Activated T-helper 1 cell treated with anti-CD3 and anti-CD28 coated beads, Interleukin-12 subunit alpha, Interleukin-12 subunit beta, Interleukin-2, Interleukin-4 antibody, amounts not matched to agents 30 ng/mL and 10 ng/mL and 1 ng/mL, durations not matched to agents 14 hours and 24 hours and 36 hours (primary cell): ENCODE measurements at regions not wholly inside any gene's neighbourhood (a gene's known extent, or its start where the extent isn't known, plus 50 kb on each side); places are given as distances from the start of the nearest gene placed in this dataset.

Source experiments
- DNase-seq: peaks from one replicate; pipeline ENCODE4 v3.0.0; 2021; ENCODE audit warnings: low spot score
- H3K27ac Mint-ChIP-seq: one replicate; pipeline ENCODE4 v1.8.0; 2021; ENCODE audit warnings: mild to moderate bottlenecking, mixed read lengths
- H3K27me3 Mint-ChIP-seq: one replicate; pipeline ENCODE4 v1.8.0; 2022; ENCODE audit warnings: mild to moderate bottlenecking, moderate library complexity, mixed read lengths; ENCODE audit not compliant: insufficient read depth
- H3K36me3 Mint-ChIP-seq: one replicate; pipeline ENCODE4 v1.8.0; 2021; ENCODE audit warnings: low read depth, mixed read lengths
- H3K4me1 Mint-ChIP-seq: one replicate; pipeline ENCODE4 v1.8.0; 2021; ENCODE audit warnings: low read depth, mixed read lengths
- H3K4me3 Mint-ChIP-seq: one replicate; pipeline ENCODE4 v1.8.0; 2021; ENCODE audit warnings: mild to moderate bottlenecking, moderate library complexity, mixed read lengths
- H3K9me3 Mint-ChIP-seq: one replicate; pipeline ENCODE4 v1.8.0; 2021; ENCODE audit warnings: mixed read lengths
- intact Hi-C: fragments of 100-400 bp; cut with micrococcal nuclease; formaldehyde crosslinking; loops from one replicate; pipeline ENCODE4 v1.15.1; 2024

DNA sequence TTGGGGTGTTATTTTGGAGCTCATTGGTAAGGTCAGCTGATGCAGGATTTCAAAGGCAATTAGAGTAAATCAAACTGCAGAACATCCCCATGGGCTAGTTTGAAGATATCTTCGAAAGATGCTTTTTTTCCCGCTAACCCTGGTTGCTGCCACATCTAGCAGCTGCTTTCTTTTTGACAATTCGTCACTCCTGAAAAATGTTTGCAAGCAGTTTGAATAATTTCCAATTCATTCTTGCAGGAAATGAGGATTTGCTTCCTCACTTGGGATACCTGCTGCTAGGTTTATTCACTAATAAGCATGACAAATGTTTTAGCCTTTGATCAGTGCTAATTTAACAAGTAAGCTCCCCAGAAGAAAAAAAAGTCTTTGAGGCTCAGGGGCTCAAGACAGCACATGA is 649.6 kb upstream of the RORB start:
- Mint-ChIP-seq H3K27me3 (no peaks in the 10 kb centered on the region), H3K4me3 (no peak overlapping the region), H3K4me1 (no peaks in the 10 kb centered on the region), H3K27ac (no peak overlapping the region), H3K9me3 (no peaks in the 10 kb centered on the region), H3K36me3 (no peaks in the 10 kb centered on the region)
- no peak for DNase-seq
- intact Hi-C loops, result no loop called here

DNA sequence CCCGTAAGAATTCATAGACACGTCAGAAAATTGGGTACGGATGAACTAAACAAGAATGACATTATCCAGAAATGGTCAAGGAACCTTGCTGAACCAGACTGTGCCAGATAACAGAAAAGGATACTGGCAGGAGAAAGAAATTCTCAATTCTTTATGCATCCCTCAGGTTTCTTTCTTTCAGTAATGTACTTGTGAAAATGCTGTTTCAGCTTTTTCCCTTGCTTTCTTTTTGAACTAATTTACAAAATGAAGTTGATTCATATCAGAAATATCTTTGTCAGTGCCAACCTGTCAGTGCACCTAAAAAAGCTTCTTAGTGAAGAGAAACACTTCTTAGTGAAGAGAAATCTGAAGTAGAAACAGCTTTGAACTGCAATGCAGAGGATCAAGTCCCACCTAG is 643.6 kb upstream of the RORB start:
- intact Hi-C loops, result no loop called here
- H3K27ac Mint-ChIP-seq, result no peak overlapping the region
- H3K36me3 Mint-ChIP-seq, result no peaks in the 10 kb centered on the region
- no peaks in the 10 kb centered on the region for H3K9me3 Mint-ChIP-seq
- H3K27me3 Mint-ChIP-seq, result no peaks in the 10 kb centered on the region
- no peak overlapping the region for H3K4me3 Mint-ChIP-seq
- H3K4me1 Mint-ChIP-seq, result no peaks in the 10 kb centered on the region
- no peak for DNase-seq

DNA sequence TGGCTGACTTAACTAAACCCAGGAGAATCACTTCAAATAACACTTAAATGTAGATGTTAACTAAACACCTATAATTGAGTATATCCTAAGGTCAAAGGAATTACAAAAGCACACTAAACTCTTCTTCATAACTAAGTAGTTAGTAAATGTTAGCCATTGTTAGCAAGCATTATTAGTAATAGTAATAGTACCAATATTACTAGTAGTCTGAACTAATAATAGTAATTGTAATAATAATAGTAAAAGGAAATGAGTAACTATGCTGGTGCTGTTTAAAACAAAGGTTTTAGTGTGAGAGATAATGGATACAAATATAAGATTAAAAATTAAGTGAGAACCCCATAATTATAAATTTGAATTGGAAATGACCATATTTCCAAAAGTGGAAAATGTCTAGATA is 641.9 kb upstream of the RORB start:
- intact Hi-C loops, result no loop called here
- H3K27me3 Mint-ChIP-seq, result no peaks in the 10 kb centered on the region
- no peaks in the 10 kb centered on the region for H3K4me1 Mint-ChIP-seq
- no peaks in the 10 kb centered on the region for H3K9me3 Mint-ChIP-seq
- H3K27ac Mint-ChIP-seq, result no peak overlapping the region
- H3K36me3 Mint-ChIP-seq, result no peaks in the 10 kb centered on the region
- H3K4me3 Mint-ChIP-seq, result no peak overlapping the region
- DNase-seq, result no peak

DNA sequence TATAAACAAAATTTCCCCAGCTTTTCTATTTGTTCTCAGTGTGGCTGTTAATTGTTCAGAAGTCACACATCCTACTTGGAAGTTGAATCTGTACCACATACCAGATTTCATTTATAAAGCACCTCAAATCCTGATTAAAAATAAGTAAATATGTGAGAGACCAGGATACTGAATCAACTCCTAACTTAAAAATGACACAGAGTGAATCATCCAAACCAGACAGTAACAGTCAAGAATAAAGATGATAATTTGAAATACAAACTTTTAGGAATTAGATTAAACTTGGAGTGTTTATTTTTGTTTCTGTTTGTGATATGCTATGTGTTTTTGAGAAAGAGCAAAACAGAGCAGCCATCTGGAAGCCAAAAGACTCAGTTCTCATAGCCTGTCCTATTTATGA is 633.2 kb upstream of the RORB start:
- intact Hi-C loops, result no loop called here
- Mint-ChIP-seq H3K4me1 (no peaks in the 10 kb centered on the region), H3K27ac (no peak overlapping the region), H3K36me3 (no peaks in the 10 kb centered on the region), H3K9me3 (no peaks in the 10 kb centered on the region), H3K27me3 (no peaks in the 10 kb centered on the region), H3K4me3 (no peak overlapping the region)
- DNase-seq, result no peak

DNA sequence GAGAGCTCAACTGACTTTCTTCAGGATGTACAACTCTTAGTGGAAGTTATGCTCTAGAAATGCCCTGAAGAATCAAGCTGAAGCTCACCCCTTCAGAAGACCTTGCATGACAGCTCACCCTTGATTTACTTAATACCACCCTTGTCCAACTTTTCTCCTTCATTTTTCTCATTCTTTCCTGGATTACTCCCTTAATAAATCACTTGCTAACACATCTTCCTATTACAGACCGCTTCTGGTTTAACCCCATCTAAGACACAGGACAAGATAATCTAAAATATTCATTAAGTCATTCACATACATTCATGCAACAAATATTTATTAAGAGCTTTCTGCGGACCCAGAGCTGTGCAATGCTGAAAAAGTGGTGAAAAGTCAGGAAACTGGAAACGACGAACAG is 630.7 kb upstream of the RORB start:
- Mint-ChIP-seq H3K36me3 (no peaks in the 10 kb centered on the region), H3K27ac (no peak overlapping the region), H3K9me3 (no peaks in the 10 kb centered on the region), H3K4me1 (peaks cover 5% of the 10 kb centered on the region), H3K4me3 (no peak overlapping the region), H3K27me3 (no peaks in the 10 kb centered on the region)
- no peak for DNase-seq
- intact Hi-C loops, result no loop called here

DNA sequence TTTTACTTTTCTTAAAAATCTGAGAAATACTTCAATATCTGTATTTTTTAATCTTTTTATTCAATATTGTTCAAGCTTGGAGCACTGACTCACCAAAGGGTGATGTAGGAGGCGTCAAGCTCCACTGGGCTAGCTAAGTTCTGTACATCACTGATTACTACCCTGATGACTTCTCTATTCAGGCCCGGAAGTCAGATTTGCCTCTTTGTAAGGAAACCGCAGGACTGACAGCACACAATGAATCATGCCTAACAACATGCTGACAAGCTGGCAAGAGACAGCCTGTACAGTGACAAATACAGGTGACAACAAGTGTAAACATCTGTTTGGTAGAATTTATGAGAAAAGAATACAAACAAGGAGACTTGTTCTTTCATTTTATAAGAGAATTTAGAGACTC is 627.9 kb upstream of the RORB start:
- DNase-seq, result peak; percentile 1
- H3K4me1 Mint-ChIP-seq, result peaks cover 5% of the 10 kb centered on the region
- no peaks in the 10 kb centered on the region for H3K27me3 Mint-ChIP-seq
- H3K9me3 Mint-ChIP-seq, result no peaks in the 10 kb centered on the region
- no peak overlapping the region for H3K27ac Mint-ChIP-seq
- H3K36me3 Mint-ChIP-seq, result no peaks in the 10 kb centered on the region
- no peak overlapping the region for H3K4me3 Mint-ChIP-seq
- intact Hi-C loops, result no loop called here

DNA sequence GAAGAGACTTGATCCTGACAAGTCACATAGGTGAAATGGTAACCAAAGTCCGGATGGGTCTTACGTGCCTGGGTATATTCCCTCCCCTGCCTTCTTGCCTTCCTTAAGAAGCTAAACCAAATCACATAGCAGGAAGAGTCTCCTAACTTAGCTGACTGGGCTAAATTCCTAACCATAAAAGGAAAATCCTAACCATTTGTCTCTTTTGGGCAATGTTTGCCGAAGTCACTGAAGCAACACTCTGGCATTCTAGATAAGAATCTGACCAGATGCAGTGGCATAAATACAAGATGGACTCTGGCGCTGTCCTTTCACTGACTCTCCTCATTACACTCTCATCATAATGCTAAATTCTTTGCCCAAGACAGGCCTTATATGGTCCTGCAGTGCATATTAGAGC is 625.5 kb upstream of the RORB start:
- H3K27me3 Mint-ChIP-seq, result no peaks in the 10 kb centered on the region
- H3K27ac Mint-ChIP-seq, result no peak overlapping the region
- no peaks in the 10 kb centered on the region for H3K36me3 Mint-ChIP-seq
- intact Hi-C loops, result no loop called here
- no peaks in the 10 kb centered on the region for H3K9me3 Mint-ChIP-seq
- H3K4me1 Mint-ChIP-seq, result peaks cover 5% of the 10 kb centered on the region
- no peak for DNase-seq
- H3K4me3 Mint-ChIP-seq, result no peak overlapping the region

DNA sequence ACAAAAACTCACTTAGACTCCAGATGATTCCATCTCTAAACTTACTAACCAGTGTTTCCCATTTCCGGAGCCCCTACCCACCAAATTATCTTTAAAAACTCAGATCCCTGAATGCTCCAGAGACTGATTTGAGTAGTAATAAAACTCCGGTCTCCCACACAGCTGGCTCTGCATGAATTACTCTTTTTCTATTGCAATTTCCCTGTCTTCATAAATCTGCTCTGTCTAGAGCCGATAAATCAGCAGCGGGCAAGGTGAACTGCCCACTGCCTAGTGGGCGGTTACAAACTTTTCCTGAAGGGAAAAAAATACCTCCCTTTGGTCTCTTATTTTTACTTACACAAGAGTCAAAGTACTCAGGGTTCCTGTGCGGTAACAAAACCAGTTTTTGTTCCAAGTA is 624.4 kb upstream of the RORB start:
- Mint-ChIP-seq H3K9me3 (no peaks in the 10 kb centered on the region), H3K27ac (no peak overlapping the region)
- intact Hi-C loops, result no loop called here

DNA sequence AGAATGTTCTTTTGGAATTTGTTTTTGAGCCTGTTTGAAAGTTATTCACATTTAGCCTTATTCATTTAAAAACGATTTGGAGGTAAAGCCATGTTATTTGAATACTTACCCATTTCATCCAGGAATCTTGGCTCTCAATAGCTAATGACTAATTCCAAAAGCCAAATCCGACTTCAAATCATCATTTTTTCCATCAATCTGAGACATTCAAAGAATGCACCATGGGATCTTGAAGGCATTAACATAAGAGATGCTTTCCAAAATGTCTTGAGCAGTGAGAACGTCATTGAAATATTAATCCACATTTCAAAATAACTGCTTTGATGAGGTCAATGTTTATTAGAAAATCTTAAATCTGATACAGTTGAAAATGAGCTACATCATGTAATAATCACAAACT is 617.0 kb upstream of the RORB start:
- Mint-ChIP-seq H3K27ac (no peak overlapping the region), H3K36me3 (no peaks in the 10 kb centered on the region), H3K4me3 (no peak overlapping the region), H3K27me3 (no peaks in the 10 kb centered on the region), H3K4me1 (no peaks in the 10 kb centered on the region), H3K9me3 (peaks cover 3% of the 10 kb centered on the region)
- DNase-seq, result no peak
- intact Hi-C loops, result no loop called here

More for the DNA sequence above, 624.4 kb upstream of the RORB start:
- no peaks in the 10 kb centered on the region for H3K36me3 Mint-ChIP-seq
- peaks cover 5% of the 10 kb centered on the region for H3K4me1 Mint-ChIP-seq
- H3K4me3 Mint-ChIP-seq, result no peak overlapping the region
- DNase-seq, result no peak
- H3K27me3 Mint-ChIP-seq, result no peaks in the 10 kb centered on the region

DNA sequence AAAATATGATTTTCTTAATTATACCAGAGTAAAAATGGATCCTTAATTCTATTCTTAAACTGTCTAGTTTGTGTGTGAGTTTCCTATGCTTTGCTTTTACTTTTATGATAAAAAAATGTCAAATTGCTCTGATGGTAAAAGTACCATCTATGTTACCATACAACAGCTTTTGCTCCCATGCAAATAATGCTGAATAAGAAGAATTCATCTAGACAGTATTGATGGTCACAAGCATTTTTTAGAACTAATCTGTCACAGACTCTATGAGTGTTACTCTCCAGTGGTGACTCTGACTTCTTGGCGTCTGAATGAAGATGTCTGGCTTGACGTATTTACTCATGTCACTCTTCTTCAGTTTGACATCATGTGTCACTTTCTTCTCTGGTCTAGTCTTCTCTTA is 608.1 kb upstream of the RORB start:
- peaks cover 10% of the 10 kb centered on the region for H3K9me3 Mint-ChIP-seq
- no peak for DNase-seq
- H3K27me3 Mint-ChIP-seq, result no peaks in the 10 kb centered on the region
- H3K4me3 Mint-ChIP-seq, result no peak overlapping the region
- no peak overlapping the region for H3K27ac Mint-ChIP-seq
- H3K4me1 Mint-ChIP-seq, result no peaks in the 10 kb centered on the region
- no peaks in the 10 kb centered on the region for H3K36me3 Mint-ChIP-seq
- intact Hi-C loops, result no loop called here

DNA sequence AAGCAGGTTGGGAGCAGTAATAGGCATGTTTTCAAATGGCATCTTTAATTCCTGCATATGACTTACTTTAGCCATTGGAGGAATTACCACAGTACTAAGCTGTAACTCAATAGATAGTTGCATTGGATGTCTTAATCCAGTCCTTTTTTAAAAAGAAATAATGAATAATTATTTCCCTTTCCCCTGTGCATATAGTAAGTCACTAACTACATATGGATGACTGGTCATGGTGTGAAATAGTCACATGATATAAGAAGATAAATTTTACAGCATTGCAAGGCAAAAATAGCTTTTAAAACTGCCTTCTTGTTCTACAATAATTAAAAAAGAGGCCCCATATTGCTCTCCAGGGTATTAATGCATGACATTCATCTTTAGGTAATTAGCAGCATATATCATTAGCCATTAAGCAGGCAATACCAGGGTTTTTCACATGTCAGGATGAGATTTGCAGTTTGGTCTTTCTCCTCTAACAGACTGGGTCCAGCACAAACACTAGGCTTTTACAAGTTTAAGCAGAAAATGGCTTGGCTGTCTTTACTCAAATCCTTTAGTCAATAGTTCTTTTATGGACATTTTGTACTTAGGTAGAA is 606.4 kb upstream of the RORB start:
- no peaks in the 10 kb centered on the region for H3K27me3 Mint-ChIP-seq
- H3K9me3 Mint-ChIP-seq, result peaks cover 7% of the 10 kb centered on the region
- H3K4me3 Mint-ChIP-seq, result no peak overlapping the region
- no peaks in the 10 kb centered on the region for H3K4me1 Mint-ChIP-seq
- H3K27ac Mint-ChIP-seq, result no peak overlapping the region
- no peak for DNase-seq
- intact Hi-C loops, result no loop called here
- H3K36me3 Mint-ChIP-seq, result no peaks in the 10 kb centered on the region

DNA sequence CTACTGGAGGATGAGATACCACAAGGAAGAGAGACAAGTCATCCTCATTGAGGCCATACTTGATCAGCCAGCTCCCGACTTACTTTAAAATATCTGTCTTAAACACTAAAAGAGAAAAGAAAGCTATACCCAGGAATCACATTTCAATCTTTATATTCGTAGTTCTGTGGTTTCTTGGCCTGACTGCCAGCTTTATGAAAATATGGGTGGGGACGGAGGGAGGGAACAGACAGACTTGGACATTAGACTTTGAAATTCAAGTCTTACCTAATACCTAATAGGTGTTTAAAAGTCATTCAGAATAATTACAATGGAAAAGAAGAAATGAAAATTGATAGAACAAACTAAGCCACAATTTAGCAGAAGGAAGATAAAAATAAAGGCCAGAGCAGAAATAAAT is 604.8 kb upstream of the RORB start:
- Mint-ChIP-seq H3K9me3 (peaks cover 6% of the 10 kb centered on the region), H3K4me1 (no peaks in the 10 kb centered on the region), H3K27ac (no peak overlapping the region), H3K27me3 (no peaks in the 10 kb centered on the region), H3K4me3 (no peak overlapping the region), H3K36me3 (no peaks in the 10 kb centered on the region)
- no peak for DNase-seq
- intact Hi-C loops, result no loop called here

DNA sequence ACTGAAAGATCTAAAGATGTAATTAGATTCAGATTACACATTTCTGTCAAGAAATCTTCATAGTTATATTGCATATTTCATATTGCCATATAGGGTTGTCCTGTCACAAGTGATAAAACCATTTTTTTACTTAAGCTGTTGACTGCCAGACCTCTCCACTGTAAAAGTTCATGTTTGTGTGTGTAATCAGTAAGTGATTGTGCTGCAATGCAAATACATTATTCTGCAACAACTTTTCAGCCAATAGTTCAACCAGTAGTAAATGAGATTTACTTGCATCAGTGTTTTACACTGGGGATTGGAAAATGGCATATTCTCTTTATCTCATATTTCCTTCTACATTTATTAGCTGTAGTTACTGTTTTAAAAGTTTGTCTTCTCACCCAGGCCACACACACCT is 603.9 kb upstream of the RORB start:
- DNase-seq, result no peak
- intact Hi-C loops, result no loop called here
- Mint-ChIP-seq H3K27me3 (no peaks in the 10 kb centered on the region), H3K36me3 (no peaks in the 10 kb centered on the region), H3K27ac (no peak overlapping the region), H3K9me3 (peaks cover 3% of the 10 kb centered on the region), H3K4me1 (no peaks in the 10 kb centered on the region), H3K4me3 (no peak overlapping the region)

DNA sequence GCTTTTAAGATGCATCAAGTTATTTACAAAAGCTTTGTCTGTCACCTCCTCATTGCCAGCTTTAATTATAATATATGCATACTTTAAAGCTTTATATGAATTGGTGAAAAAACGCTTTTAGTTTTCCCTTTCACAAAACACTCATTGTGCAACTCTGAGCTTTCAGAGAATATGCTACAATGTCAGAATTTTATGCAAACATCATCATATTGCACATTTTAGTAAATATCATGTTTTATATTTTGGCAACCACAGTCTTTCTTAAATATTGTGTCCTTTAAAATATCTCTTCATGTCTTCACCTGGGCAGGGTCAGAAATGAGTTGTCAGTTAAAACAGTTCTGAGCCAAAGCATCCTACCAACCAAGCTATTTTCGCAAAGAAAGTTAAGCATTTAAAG is 601.1 kb upstream of the RORB start:
- H3K36me3 Mint-ChIP-seq, result no peaks in the 10 kb centered on the region
- intact Hi-C loops, result no loop called here
- H3K27me3 Mint-ChIP-seq, result no peaks in the 10 kb centered on the region
- no peak for DNase-seq
- H3K9me3 Mint-ChIP-seq, result peaks cover 3% of the 10 kb centered on the region
- no peak overlapping the region for H3K27ac Mint-ChIP-seq
- H3K4me3 Mint-ChIP-seq, result no peak overlapping the region
- no peaks in the 10 kb centered on the region for H3K4me1 Mint-ChIP-seq
